ENCODE measurements at regions not wholly inside any gene's neighbourhood (a gene's known extent, or its start where the extent isn't known, plus 50 kb on each side); places are given as distances from the start of the nearest gene placed in this dataset.

DNA sequence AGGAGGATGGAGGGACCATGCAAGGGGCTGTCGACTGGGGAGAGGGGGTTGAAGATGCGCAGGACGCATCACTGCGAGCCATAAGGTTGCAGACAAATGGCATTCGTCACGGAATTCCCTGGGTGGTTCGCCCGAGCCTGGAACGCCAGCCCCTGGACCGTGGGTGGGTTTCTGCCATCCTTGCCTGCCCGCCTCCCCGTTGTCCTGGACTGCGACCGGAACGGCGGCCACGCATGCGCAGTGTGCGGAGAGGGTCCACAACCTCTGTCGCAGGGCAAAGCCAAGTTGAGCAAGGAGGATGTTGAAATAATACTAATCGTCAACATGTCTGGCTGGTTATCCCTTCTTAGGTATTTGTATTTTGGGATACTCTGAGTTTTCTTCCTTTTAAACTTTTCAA lies 932.2 kb downstream of the NLGN4Y start:
- ChIA-PET CTCF (no interaction called here), POLR2A (no interaction called here)
- DNase-seq: peak; percentile 23
- intact Hi-C loops (cut with DNase I, micrococcal nuclease): loop anchor here (2.0 to 10.0 kb wide), 3 partner anchors 16 to 1112 kb away; no protein-coding TSS in a partner anchor
- peaks cover 13% of the 10 kb centered on the region for H3K4me1 Mint-ChIP-seq
- H3K27ac Mint-ChIP-seq: peak overlapping the region; percentile 80
- H3K4me3 Mint-ChIP-seq: peak overlapping the region; percentile 69
- peaks cover 2% of the 10 kb centered on the region for H3K27me3 Mint-ChIP-seq
- no peak for ATAC-seq
- no peaks in the 10 kb centered on the region for H3K9me3 Mint-ChIP-seq (ENCODE audit: low read depth)
- H3K36me3 Mint-ChIP-seq (ENCODE audit: low read depth): no peaks in the 10 kb centered on the region

DNA sequence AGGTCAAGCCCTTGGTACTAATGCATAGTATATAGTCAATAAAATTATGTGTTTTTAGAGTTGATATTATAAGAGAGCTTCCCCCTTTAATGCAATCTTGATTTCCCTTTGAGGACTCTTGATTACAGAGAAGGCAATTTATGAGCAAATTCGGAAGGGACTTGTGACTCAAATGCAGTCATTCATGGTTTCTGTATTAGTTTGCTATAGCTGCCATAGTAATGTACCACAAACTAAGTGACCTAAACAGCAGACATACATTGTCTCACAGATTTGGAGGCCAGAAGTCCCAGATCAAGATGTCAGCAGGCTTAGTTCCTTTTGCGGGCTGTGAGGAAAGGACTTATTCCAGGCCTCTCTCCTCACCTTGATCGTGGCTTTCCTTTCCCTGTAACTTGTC lies 933.4 kb downstream of the NLGN4Y start:
- Mint-ChIP-seq H3K4me3 (no peak overlapping the region), H3K27me3 (peaks cover 2% of the 10 kb centered on the region), H3K4me1 (peaks cover 13% of the 10 kb centered on the region), H3K36me3 (ENCODE audit: low read depth) (no peaks in the 10 kb centered on the region), H3K27ac (no peak overlapping the region), H3K9me3 (ENCODE audit: low read depth) (no peaks in the 10 kb centered on the region)
- intact Hi-C loops (cut with DNase I, micrococcal nuclease): loop anchor here (2.0 to 10.0 kb wide), 3 partner anchors 17 to 1113 kb away; no protein-coding TSS in a partner anchor
- no peak for DNase-seq
- ChIA-PET CTCF (no interaction called here), POLR2A (no interaction called here)
- ATAC-seq: peak; percentile 6

DNA sequence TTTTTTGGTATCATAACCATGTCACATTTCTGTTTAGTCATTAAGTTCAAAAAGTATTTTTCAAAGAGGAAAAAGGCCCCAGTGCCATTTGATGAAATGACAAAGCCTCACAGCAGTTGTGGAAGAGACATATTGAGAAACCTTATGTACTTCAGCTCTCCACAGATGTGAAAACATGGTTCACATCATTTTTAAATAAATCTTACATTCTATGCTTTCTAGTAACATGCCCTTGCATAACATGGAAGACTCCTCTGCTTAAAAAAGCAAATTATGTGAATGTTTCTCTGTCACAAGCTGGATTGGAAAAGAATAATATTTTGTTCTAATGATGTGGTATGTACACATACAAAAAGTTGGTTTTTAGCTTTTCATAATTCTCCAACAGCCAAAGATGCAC lies 934.1 kb downstream of the NLGN4Y start:
- POLR2A ChIA-PET: no interaction called here
- Mint-ChIP-seq H3K27ac (no peak overlapping the region), H3K4me3 (no peak overlapping the region), H3K36me3 (ENCODE audit: low read depth) (no peaks in the 10 kb centered on the region), H3K9me3 (ENCODE audit: low read depth) (no peaks in the 10 kb centered on the region), H3K27me3 (no peaks in the 10 kb centered on the region), H3K4me1 (peaks cover 13% of the 10 kb centered on the region)
- CTCF ChIA-PET: no interaction called here
- intact Hi-C loops (cut with DNase I, micrococcal nuclease): loop anchor here (5.0 to 10.0 kb wide), 2 partner anchors 79 to 1114 kb away; no protein-coding TSS in a partner anchor
- DNase-seq: no peak
- no peak for ATAC-seq

DNA sequence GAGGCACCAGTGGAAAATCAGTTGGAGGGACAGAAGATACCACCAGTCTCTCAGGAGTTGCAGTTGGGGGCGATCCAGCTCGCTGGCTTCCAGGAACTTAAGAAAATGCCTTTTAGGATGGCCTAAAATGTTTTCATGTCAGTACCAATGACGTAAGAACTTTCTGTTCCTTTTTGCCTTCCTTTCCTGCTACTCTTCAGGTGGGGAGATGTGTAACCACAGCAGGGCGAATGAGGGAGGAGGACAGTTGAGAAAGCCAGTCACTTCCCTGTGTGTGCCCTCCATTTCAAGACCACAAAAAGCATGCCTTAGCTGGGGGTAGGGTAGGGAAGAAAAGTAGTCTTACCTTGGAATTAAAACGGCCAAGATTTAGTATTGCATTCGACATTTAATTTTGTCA lies 941.6 kb downstream of the NLGN4Y start:
- Mint-ChIP-seq H3K4me1 (no peaks in the 10 kb centered on the region), H3K36me3 (ENCODE audit: low read depth) (no peaks in the 10 kb centered on the region), H3K9me3 (ENCODE audit: low read depth) (no peaks in the 10 kb centered on the region), H3K27me3 (no peaks in the 10 kb centered on the region), H3K27ac (no peak overlapping the region), H3K4me3 (no peak overlapping the region)
- ChIA-PET POLR2A (no interaction called here), CTCF (no interaction called here)
- intact Hi-C loops (cut with DNase I, micrococcal nuclease): no loop called here
- ATAC-seq (no peak), DNase-seq (no peak)

DNA sequence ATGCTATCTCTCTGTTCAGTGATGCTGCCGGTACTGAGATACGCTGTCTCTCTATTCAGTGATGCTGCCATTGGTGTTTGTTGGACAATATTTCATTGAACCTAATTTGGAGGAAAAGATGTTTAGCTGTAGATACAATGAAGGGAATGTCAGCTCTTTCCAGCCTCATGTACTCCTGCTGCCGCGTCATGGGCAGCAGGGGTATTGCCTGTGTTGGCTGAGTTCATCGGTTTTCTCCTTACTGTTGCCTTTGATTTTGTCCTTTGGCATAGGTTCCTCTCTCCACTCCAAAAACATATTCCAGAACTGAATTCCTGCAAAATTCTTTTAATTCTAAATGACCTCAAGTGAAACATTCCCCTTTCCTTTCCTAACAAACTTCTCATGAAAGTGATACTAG lies 942.6 kb downstream of the NLGN4Y start:
- no peak for ATAC-seq
- no peaks in the 10 kb centered on the region for H3K27me3 Mint-ChIP-seq
- CTCF ChIA-PET: interaction anchor here (0.6 kb wide), 1 partner anchor 159 kb away, joined by 3 read pairs; no protein-coding TSS in a partner anchor

DNA sequence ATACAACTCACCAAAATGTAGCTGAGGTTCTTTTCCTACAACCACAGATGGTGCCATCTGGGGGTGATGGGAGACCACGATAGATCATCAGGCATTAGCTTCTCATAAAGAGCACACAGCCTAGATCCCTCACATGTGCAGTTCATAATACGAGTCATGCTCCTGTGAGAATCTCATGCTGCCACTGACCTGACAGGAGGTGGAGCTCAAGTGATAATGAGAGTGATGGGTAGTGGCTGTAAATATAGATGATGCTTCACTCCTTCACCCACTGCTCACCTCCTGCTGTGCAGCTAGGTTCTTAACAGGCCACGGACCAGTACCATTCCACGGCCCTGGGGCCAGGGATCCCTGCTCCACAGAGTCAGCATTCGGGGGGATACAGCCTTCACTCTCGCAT lies 943.8 kb downstream of the NLGN4Y start:
- ATAC-seq (no peak), DNase-seq (no peak)
- ChIA-PET POLR2A (no interaction called here), CTCF (no interaction called here)
- Mint-ChIP-seq H3K36me3 (ENCODE audit: low read depth) (no peaks in the 10 kb centered on the region), H3K4me1 (no peaks in the 10 kb centered on the region), H3K27ac (no peak overlapping the region), H3K27me3 (no peaks in the 10 kb centered on the region), H3K4me3 (no peak overlapping the region), H3K9me3 (ENCODE audit: low read depth) (no peaks in the 10 kb centered on the region)
- intact Hi-C loops (cut with DNase I, micrococcal nuclease): no loop called here

More for the DNA sequence above, 942.6 kb downstream of the NLGN4Y start:
- Mint-ChIP-seq H3K4me1 (no peaks in the 10 kb centered on the region), H3K36me3 (ENCODE audit: low read depth) (no peaks in the 10 kb centered on the region), H3K4me3 (no peak overlapping the region), H3K9me3 (ENCODE audit: low read depth) (no peaks in the 10 kb centered on the region), H3K27ac (no peak overlapping the region)
- POLR2A ChIA-PET: no interaction called here
- DNase-seq: no peak
- intact Hi-C loops (cut with DNase I, micrococcal nuclease): no loop called here

DNA sequence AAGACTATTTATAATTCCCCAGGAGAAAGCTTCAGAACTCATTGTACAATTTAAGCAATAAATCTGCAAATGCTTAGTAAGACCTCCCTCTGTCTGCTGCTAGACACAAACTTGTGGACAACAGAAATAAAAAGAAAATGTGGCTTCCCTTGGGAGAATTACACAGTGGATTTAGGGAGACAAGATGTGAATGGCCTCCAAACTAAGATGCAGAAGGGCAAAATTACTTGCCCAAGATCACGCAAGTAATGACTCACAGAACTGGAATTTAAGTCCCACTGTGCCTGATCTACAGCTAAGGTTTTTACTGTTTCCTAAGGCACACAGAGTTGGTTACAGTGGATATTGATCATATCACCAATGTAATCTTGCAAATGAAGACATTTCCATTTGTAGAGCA lies 947.0 kb downstream of the NLGN4Y start:
- no peaks in the 10 kb centered on the region for H3K36me3 Mint-ChIP-seq (ENCODE audit: low read depth)
- no peak overlapping the region for H3K4me3 Mint-ChIP-seq
- intact Hi-C loops (cut with DNase I, micrococcal nuclease): no loop called here
- H3K27me3 Mint-ChIP-seq: peaks cover 2% of the 10 kb centered on the region
- H3K9me3 Mint-ChIP-seq (ENCODE audit: low read depth): no peaks in the 10 kb centered on the region
- no peak for DNase-seq
- CTCF ChIA-PET: no interaction called here
- no peaks in the 10 kb centered on the region for H3K4me1 Mint-ChIP-seq
- H3K27ac Mint-ChIP-seq: no peak overlapping the region
- ATAC-seq: no peak
- POLR2A ChIA-PET: no interaction called here

DNA sequence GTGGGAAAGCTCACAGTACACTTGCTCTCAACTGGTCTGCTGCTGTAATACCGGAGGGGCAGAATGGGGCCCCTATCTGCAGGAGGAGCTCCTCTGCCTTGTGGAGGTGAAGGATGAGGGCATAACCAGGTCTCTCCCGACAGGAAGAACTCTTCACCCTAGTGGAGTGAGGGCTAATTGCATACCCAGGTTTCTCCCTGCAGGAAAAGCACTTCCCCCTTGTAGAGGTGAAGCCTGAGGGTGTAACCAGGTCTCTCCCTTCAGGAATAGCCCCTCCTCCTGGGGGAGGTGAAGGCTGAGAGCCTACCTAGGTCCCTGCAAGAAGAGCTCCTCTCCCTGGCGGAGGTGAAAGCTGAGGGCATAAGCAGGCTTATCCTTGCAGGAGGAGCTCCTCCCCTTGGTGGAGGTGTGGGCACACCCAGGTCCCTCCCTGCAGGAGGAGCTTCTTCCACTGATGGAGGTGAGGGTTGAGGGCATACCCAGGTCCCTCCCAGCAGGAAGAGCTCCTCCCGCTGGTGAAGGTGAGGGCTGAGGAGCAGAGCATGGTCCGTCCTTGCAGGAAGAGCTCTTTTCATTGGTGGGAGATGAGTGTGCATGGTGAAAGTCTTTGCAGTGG lies 954.1 kb downstream of the NLGN4Y start:
- intact Hi-C loops (cut with DNase I, micrococcal nuclease): no loop called here
- POLR2A ChIA-PET: interaction anchor here (0.6 kb wide), 1 partner anchor 14 kb away, joined by 3 read pairs; no protein-coding TSS in a partner anchor

DNA sequence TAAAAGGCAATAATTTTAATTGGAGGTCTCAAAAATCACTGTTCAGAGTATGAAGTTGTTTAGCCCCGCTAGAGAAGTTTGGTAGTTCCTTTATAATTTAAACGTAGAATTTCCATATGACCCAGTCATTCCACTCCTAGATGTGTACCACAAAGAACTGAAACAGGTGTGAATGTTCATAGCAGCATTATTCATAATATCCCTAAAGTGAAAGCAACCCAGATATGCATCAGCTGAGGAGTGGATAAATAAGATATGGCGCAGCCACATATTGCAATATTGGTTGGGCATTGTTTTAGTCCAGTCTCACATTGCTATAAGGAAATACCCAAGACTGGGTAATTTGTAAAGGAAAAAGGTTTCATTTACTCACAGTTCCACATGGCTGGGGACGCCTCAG lies 976.2 kb downstream of the NLGN4Y start:
- H3K4me1 Mint-ChIP-seq: no peaks in the 10 kb centered on the region
- H3K9me3 Mint-ChIP-seq (ENCODE audit: low read depth): no peaks in the 10 kb centered on the region
- no peaks in the 10 kb centered on the region for H3K36me3 Mint-ChIP-seq (ENCODE audit: low read depth)
- no peak overlapping the region for H3K27ac Mint-ChIP-seq
- ChIA-PET CTCF (no interaction called here), POLR2A (no interaction called here)
- ATAC-seq (no peak), DNase-seq (no peak)
- no peak overlapping the region for H3K4me3 Mint-ChIP-seq
- intact Hi-C loops (cut with DNase I, micrococcal nuclease): no loop called here
- peaks cover 5% of the 10 kb centered on the region for H3K27me3 Mint-ChIP-seq

More for the DNA sequence above, 954.1 kb downstream of the NLGN4Y start:
- Mint-ChIP-seq H3K27ac (no peak overlapping the region), H3K4me3 (no peak overlapping the region), H3K9me3 (ENCODE audit: low read depth) (no peaks in the 10 kb centered on the region), H3K27me3 (peaks cover 2% of the 10 kb centered on the region), H3K4me1 (no peaks in the 10 kb centered on the region), H3K36me3 (ENCODE audit: low read depth) (no peaks in the 10 kb centered on the region)
- CTCF ChIA-PET: no interaction called here
- no peak for DNase-seq
- ATAC-seq: no peak

DNA sequence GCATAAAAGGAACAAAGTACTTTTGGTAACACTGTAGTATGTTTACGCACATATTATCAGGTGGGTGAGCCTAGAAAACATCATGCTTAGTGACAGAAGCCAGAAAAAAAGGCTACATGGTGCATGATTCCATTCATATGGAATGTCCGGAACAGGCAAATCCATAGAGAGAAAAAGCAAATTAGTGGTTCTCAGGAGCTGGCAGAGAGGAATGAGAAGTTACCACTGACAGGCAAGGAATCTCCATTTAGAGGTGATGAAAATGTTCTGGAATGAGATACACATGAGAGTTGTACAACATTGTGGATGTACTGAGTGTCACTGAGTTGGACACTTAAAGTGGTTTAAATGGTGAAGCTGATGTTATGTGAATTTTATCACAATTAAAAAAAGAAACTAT lies 976.9 kb downstream of the NLGN4Y start:
- H3K27me3 Mint-ChIP-seq: peaks cover 7% of the 10 kb centered on the region

DNA sequence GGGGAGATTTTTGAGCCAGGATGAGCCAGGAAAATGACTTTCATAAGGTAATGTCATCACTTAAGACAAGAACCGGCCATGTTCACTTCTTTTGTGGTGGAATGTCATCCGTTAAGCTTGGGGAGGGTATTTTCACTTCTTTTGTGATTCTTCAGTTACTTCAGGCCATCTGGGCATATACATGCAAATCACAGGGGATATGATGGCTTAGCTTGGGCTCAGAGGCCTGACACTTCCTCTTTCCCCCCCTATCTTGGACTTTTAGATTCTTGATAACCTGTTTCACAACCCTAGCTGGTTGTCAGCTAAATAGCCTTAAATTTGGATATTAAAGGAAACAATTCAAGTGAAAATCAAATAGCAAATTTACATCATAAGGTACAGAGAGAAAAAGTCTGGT lies 986.0 kb downstream of the NLGN4Y start:
- no peak for ATAC-seq
- intact Hi-C loops (cut with DNase I, micrococcal nuclease): no loop called here
- ChIA-PET POLR2A (no interaction called here), CTCF (no interaction called here)
- Mint-ChIP-seq H3K4me1 (no peaks in the 10 kb centered on the region), H3K27ac (no peak overlapping the region), H3K4me3 (no peak overlapping the region), H3K9me3 (ENCODE audit: low read depth) (no peaks in the 10 kb centered on the region), H3K36me3 (ENCODE audit: low read depth) (no peaks in the 10 kb centered on the region), H3K27me3 (peaks cover 2% of the 10 kb centered on the region)
- DNase-seq: no peak

More for the DNA sequence above, 976.9 kb downstream of the NLGN4Y start:
- Mint-ChIP-seq H3K36me3 (ENCODE audit: low read depth) (no peaks in the 10 kb centered on the region), H3K4me1 (no peaks in the 10 kb centered on the region), H3K9me3 (ENCODE audit: low read depth) (no peaks in the 10 kb centered on the region), H3K27ac (no peak overlapping the region), H3K4me3 (no peak overlapping the region)
- POLR2A ChIA-PET: no interaction called here
- no peak for DNase-seq
- CTCF ChIA-PET: no interaction called here
- intact Hi-C loops (cut with DNase I, micrococcal nuclease): no loop called here
- no peak for ATAC-seq

DNA sequence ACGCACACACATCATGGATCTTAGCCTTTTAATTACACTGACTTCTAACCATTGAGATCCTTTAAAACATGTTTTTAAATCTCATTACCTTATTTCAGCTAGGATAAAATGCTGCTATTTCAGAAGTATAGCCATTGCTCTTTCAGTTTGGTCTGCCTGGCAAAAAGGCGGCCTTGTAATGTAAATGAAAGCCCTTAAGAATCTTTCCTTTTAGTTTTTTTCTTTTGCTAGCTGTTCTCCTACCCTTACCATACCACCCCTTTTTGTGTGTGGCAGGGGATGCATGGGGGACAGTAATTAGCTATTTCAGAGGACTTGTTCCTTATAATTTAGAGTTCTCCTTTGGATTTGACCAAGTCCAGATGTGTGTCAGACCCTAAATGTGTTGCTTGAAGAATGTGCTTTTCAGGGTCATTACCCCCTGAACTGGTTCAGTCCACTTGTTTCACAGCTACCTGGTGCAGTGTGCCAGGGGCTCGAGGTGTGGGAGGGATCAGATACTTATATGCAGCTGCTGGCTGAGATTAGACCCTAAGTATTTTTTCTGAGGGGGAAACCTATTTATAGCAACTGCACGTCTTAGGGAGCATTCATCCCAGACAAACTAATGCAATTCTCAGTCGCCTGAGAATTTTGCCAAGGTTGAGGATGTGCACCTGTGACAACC lies 986.8 kb downstream of the NLGN4Y start:
- Mint-ChIP-seq H3K4me1 (no peaks in the 10 kb centered on the region), H3K27me3 (no peaks in the 10 kb centered on the region), H3K9me3 (ENCODE audit: low read depth) (no peaks in the 10 kb centered on the region), H3K36me3 (ENCODE audit: low read depth) (no peaks in the 10 kb centered on the region), H3K4me3 (no peak overlapping the region), H3K27ac (no peak overlapping the region)
- no peak for ATAC-seq
- ChIA-PET POLR2A (no interaction called here), CTCF (no interaction called here)
- intact Hi-C loops (cut with DNase I, micrococcal nuclease): no loop called here
- no peak for DNase-seq

Measured in activated CD4-positive, alpha-beta T cell treated with anti-CD3 and anti-CD28 coated beads for 36 hours (primary cell).